ENCODE measurements at regions not wholly inside any gene's neighbourhood (a gene's known extent, or its start where the extent isn't known, plus 50 kb on each side); places are given as distances from the start of the nearest gene placed in this dataset.

DNA sequence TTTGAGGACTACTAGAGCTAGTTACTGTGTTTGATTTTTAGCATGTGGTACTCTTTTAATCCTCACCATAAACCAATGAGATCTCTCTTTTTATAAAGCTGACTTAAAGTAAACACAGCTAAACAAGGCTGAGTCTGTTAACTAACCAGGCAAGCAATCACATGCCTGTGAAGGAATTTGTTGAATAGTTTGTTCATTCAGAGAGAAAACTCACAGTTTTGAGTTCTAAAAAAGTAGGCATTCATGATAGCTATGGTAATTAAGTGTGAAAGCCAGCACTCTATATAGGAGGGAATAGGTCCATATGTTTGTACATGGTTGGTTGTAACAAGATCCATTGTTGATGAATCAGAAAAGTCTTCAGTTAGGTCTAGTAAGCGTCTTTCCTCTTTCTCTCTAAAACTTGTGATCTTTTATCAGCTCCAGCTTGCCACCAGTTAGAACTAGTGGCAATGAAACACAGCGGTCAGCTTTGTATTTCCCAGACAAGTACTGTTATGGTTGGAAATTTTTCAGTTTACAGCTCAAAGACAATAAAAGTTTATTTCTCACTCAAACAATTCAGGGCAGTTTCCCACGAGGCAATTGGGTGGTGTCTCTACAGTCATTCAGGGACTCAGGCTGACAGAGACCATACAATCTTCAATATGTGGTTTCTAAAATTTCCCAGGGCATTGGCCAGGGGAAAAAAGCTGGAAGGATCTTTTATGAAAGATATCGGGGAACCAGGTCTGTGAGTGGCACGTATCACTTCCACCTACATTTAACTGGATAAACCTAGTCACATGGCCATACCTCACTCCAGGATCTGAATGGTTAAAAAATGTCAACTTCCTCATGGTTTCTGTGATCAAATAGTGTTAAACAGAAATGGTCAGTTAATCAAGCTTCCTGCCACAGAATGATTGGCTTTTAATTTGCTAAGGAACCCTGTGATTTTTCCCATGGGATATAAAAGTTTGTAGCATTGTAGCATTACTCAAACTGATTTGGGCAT lies 203.1 kb downstream of the KIF21A start:
- TF ChIP-seq CTCF (IDR thresholded peaks at IDR 0.05; ENCODE audit: low read depth, low read length) (no peak), POLR2A (IDR thresholded peaks at IDR 0.05; ENCODE audit: extremely low read depth, insufficient read length) (no peak)

All from NB4 (cell line).